Thymus (tissue), 11 donors: ENCODE measurements at regions not wholly inside any gene's neighbourhood (a gene's known extent, or its start where the extent isn't known, plus 50 kb on each side); places are given as distances from the start of the nearest gene placed in this dataset.

Experiments
- DNase-seq, 9 donors: peaks; one replicate each; pipeline ENCODE4 v3.0.0-alpha.2; 2013; ENCODE audit warnings: low spot score in 9 of 9, low read depth in 6 of 9, missing footprints in 1 of 9
- H3K27ac ChIP-seq, 2 donors: one replicate each; pipeline ENCODE4 v1.5.1; 2013; ENCODE audit warnings: control low read depth in 1 of 2, low read depth in 1 of 2, low read length in 1 of 2, mild to moderate bottlenecking in 1 of 2, moderate library complexity in 1 of 2
- H3K27me3 ChIP-seq, 2 donors: one replicate each; pipeline ENCODE4 v1.5.1; 2013; ENCODE audit warnings: low read length in 1 of 2; ENCODE audit not compliant: control insufficient read depth in 2 of 2, insufficient read depth in 1 of 2
- H3K36me3 ChIP-seq, 2 donors: one replicate each; pipeline ENCODE4 v1.5.1; 2013; ENCODE audit warnings: low read length in 1 of 2, mild to moderate bottlenecking in 1 of 2, moderate library complexity in 1 of 2; ENCODE audit not compliant: control insufficient read depth in 2 of 2, insufficient read depth in 2 of 2
- H3K4me1 ChIP-seq, 2 donors: one replicate each; pipeline ENCODE4 v1.5.1; 2013; ENCODE audit warnings: low read length in 2 of 2; ENCODE audit not compliant: control insufficient read depth in 2 of 2, insufficient read depth in 2 of 2
- H3K4me3 ChIP-seq, 2 donors: one replicate each; pipeline ENCODE4 v1.5.1; 2013; ENCODE audit warnings: low read length in 2 of 2, control low read depth in 1 of 2, mild to moderate bottlenecking in 1 of 2
- H3K9me3 ChIP-seq, 2 donors: one replicate each; pipeline ENCODE4 v1.5.1; 2013; ENCODE audit warnings: low read length in 1 of 2, mild to moderate bottlenecking in 1 of 2; ENCODE audit not compliant: control insufficient read depth in 2 of 2, insufficient read depth in 1 of 2
- WGBS: extraction: QIAGEN DNeasy Blood & Tissue Kit; methylation state at CpG from one replicate; pipeline ENCODE4 v1.1.7; 2013; 5-methylcytosine and 5-hydroxymethylcytosine counted together
- donor health status: healthy.

DNA sequence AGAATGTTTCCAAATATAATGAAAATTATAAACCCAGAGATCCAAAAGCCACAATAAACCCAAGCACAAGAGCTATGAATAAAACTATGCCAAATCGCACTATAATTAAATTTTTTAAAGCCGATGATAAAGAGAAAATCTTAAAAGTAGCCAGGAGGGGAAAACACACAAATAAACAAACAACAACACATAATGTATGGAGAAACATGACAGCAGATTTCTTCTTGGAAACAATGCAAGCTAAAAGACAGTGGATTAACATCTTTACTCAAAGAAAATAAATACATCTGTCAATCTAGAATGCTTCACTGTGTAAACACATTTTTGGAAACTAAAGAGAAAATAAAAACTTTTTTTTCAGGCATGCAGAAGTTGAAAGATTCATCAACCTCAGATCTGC lies 53.0 kb upstream of the SMOX start:
- no peak overlapping the region for H3K27ac ChIP-seq
- H3K4me3 ChIP-seq, result no peak overlapping the region
- no peaks in the 10 kb centered on the region for H3K36me3 ChIP-seq
- H3K27me3 ChIP-seq, result no peaks in the 10 kb centered on the region
- no peak for DNase-seq
- WGBS, result 75% methylated on average over 2 of the region's 2 CpGs
- H3K4me1 ChIP-seq, result peaks cover 0 to 4% of the 10 kb centered on the region in 2 donors
- no peaks in the 10 kb centered on the region for H3K9me3 ChIP-seq

DNA sequence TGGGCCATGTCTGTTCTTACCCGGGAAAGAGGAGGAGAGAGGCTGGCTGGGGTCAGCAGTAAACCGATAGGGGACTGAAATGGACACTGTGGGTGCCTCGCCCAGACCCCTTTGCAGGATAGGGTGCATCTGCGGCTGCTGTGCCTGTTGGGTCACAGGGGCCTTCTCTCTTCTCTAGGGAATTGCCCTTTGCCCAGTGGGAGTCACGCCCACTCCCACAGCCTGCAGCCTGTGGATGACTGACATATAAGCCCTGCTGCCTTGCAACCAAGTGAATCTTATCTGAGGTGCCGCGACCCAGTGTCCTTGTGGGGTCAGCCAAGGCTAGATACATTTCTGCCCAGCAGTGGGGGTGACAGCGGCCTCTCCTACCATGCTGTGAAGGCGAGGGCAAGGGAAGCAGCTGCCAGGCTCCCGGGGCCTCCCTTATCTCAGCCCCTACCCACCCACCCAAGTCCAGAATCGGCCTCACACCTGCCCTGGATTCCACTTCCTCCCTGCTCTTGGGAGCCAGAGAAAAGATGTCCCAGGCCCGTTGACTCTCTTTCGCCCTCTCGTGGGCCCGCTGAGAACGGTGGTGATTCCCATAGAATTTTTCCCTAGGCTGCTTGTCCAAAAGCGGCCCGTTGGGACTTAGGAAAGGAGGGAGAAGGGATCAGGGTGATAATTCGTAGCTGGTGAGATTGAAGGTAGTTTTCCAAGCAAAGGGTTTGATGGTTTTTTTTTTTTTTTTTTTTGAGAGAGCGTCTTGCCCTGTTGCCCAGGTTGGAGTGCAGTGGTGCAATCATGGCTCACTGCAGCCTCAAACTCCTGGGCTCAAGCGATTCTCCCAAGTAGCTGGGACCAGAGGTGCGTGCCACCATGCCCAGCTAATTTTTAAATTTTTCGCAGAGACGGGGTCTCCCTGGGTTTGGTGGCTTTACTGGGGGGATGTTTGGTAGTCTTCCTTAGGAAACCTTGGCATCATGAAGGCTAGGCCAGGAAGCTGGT lies 56.8 kb upstream of the SMOX start:
- DNase-seq, result peak in 5 of 9 donors; percentile 24 to 70 (median 46)

DNA sequence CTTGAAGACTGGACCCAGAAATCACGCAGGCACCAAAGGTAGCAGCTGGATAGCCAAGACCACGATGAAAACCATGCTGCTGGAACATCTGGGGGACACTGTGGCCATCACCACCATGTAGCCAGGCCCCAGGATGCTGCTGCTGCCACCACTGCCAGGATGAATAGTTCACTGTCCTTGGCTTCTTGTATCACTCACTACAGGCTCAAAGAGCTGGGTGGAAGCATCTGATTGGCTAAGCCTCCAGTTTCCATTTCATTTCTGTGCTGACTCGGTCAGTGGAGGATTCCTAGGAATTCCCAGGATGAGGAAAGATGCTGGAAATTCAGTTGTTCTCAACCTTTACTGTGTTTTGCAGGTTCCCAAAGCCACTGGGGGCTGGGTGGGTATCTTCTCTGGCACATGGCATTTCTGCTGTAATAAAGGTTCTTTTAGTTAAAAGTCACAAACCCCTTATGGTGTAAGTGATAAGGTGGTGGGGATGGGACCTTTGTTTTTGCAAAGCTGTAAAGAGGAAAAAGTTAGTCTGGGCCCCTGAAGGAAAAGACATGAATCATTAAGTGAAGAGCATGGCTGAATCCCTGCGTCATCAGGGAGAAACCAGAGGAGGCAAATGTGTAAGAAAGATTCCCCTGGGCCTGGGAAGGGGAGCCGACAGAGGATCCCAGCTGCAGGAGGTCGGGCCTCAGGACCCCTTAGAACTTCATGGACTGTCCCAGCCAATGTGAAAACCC lies 57.7 kb upstream of the SMOX start:
- 94% methylated on average over 6 of the region's 6 CpGs for WGBS
- no peaks in the 10 kb centered on the region for H3K36me3 ChIP-seq
- H3K27ac ChIP-seq, result no peak overlapping the region
- H3K9me3 ChIP-seq, result no peaks in the 10 kb centered on the region
- H3K4me3 ChIP-seq, result no peak overlapping the region
- H3K4me1 ChIP-seq, result peaks cover 0 to 4% of the 10 kb centered on the region in 2 donors
- H3K27me3 ChIP-seq, result no peaks in the 10 kb centered on the region
- no peak for DNase-seq

More for the DNA sequence above, 56.8 kb upstream of the SMOX start:
- Histone ChIP-seq H3K27me3 (no peaks in the 10 kb centered on the region), H3K4me3 (no peak overlapping the region), H3K36me3 (no peaks in the 10 kb centered on the region), H3K4me1 (peaks cover 0 to 4% of the 10 kb centered on the region in 2 donors), H3K27ac (no peak overlapping the region), H3K9me3 (no peaks in the 10 kb centered on the region)
- 61% methylated on average over 24 of the region's 24 CpGs for WGBS

DNA sequence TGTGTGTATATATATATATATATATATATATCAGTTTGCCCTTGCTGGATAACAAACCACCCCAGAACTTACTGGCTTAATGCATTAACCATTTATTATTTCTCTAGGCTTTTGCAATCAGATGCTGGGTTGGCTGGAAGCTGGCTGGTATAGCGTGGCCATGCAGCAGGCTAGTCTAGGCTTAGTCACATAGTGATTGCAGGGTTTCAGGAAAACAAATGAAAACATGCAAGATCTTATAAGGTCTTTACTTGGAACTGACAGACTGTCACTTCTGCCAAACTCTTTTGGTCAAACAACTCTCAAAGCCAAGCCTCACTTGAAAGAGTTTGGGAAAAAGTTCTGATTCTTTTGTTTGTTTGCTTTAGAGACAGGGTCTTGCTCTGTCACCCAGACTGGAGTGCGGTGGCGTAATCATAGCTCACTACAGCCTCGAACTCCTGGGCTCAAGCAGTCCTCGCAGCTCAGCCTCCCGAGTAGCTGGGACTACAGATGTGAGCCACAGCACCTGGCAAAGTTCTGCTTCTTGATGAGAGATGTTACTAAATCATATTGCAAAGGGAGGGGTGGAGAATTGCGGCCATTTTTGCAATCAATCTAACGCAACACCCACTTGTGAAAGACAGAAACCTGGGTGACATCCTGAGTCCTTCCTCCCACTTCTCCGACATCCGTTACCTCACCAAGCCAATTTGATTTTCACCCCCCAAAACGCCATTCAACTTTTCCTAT lies 58.7 kb upstream of the SMOX start:
- no peaks in the 10 kb centered on the region for H3K36me3 ChIP-seq
- no peaks in the 10 kb centered on the region for H3K27me3 ChIP-seq
- H3K27ac ChIP-seq, result no peak overlapping the region
- H3K4me1 ChIP-seq, result peaks cover 6 to 10% of the 10 kb centered on the region in 2 donors
- WGBS, result 89% methylated on average over 11 of the region's 11 CpGs
- H3K9me3 ChIP-seq, result no peaks in the 10 kb centered on the region
- H3K4me3 ChIP-seq, result no peak overlapping the region
- DNase-seq, result no peak

DNA sequence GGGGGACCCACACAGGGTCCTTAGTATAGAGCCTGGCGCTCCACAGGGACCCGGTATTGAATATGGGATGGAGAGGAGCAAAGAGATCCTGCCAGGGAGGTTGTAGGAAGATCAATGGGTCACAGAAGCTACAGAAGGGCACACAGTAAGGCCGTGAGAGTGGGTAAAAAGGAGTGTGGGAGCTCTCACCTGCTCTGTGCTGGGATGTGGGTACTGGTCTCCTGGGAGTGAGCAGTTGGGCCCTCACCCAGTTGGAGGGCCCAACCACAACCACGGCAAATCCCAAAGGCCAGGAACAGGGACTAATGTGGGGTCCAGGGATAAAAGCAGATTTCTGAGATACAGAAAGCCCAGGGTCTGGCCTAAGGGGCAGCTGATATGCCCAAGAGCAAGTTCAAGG lies 59.9 kb upstream of the SMOX start:
- peaks cover 6 to 20% of the 10 kb centered on the region in 2 donors for H3K4me1 ChIP-seq
- H3K27me3 ChIP-seq, result no peaks in the 10 kb centered on the region
- H3K4me3 ChIP-seq, result no peak overlapping the region
- no peaks in the 10 kb centered on the region for H3K36me3 ChIP-seq
- H3K27ac ChIP-seq, result no peak overlapping the region
- WGBS, result 97% methylated on average over 4 of the region's 4 CpGs
- no peak for DNase-seq
- H3K9me3 ChIP-seq, result no peaks in the 10 kb centered on the region

DNA sequence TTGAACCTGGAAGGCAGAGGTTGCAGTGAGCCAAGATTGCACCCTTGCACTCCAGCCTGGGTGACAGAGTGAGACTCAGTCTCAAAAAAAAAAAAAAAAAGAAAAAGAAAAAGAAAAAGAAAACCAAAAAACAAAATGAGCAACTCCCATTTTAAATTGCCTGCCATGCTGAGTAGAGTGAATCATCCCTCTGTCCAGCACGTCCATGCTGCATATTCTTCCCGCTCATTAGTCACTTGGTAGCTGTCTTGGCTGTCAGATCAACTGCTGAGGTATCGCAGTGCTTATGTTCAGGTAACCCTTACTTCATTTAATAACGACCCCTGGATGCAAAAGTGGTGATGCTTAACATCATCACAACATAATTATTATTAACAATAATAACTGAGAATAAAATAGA lies 60.7 kb upstream of the SMOX start:
- WGBS, result 95% methylated on average over 4 of the region's 4 CpGs
- peaks cover 12 to 28% of the 10 kb centered on the region in 2 donors for H3K4me1 ChIP-seq
- no peaks in the 10 kb centered on the region for H3K9me3 ChIP-seq
- H3K4me3 ChIP-seq, result no peak overlapping the region
- no peak for DNase-seq
- no peaks in the 10 kb centered on the region for H3K27me3 ChIP-seq
- H3K36me3 ChIP-seq, result no peaks in the 10 kb centered on the region
- no peak overlapping the region for H3K27ac ChIP-seq

DNA sequence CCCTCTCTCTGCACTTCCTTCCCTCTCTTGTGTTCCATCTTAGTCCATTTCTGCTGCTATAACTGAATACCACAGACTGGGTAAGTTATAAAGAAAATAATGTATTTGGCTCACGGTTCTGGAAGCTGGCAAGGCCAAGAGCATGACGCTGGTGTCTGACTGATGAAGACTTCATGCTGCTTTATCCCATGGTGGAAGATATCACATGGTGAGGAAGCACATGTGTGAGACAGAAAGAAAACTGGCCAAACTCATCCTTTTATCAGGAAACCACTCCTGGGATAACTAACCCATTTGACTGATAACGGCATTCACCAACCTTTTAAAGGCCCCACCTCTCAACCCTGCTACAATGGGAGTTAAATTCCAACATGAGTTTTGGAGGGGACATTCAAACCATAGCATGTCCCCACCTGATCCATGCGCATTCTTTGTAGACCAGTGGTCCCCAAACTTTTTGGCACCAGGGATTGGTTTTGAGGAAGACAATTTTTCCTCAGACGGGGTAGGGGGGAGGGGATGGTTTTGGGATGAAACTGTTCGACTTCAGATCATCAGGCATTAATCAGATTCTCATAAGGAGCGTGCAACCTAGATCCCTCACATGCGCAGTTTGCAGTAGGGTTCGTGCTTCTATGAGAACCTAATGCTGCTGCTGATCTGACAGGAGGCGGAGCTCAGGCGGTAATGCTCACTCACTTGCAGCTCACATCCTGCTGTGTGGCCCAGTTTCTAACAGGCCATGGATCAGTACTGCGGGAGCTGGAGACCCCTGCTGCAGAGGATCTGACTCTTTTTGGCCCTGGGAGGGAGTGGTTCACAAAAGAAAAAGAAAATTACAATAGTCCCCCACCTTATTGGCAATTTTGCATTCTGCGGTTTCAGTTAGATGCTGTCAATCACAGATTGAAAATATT lies 61.6 kb upstream of the SMOX start:
- Histone ChIP-seq H3K36me3 (no peaks in the 10 kb centered on the region), H3K4me1 (peaks cover 20 to 37% of the 10 kb centered on the region in 2 donors), H3K27me3 (no peaks in the 10 kb centered on the region), H3K9me3 (no peaks in the 10 kb centered on the region), H3K4me3 (no peak overlapping the region), H3K27ac (no peak overlapping the region)
- no peak for DNase-seq
- WGBS, result 90% methylated on average over 13 of the region's 13 CpGs

DNA sequence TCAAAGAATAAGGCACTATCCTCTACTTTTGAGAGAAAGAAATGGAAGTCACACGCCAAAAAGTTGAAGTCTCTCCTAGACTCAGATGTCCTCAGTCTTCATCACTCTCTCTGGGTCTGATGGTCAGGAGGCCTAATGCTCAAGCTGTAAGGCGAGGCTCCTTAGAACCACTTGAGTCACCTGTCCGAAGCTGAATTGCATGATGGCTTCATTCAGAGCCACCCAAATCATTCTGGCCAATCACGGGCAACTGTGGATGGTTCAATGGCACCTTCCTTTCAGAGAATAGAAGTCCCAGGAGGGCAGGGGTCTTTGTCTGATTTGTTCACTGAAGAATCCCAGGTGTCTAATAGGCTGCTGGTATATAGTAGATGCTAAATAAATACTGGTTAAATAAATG lies 63.9 kb upstream of the SMOX start:
- Histone ChIP-seq H3K4me1 (peaks cover 21 to 35% of the 10 kb centered on the region in 2 donors), H3K4me3 (no peak overlapping the region)

More for the DNA sequence above, 63.9 kb upstream of the SMOX start:
- peaks cover 0 to 6% of the 10 kb centered on the region in 2 donors for H3K9me3 ChIP-seq
- H3K36me3 ChIP-seq, result no peaks in the 10 kb centered on the region
- WGBS, result 88% methylated on average over 4 of the region's 4 CpGs
- H3K27me3 ChIP-seq, result no peaks in the 10 kb centered on the region
- no peak overlapping the region for H3K27ac ChIP-seq
- DNase-seq, result no peak
